Calu3 (cell line): ENCODE measurements at regions not wholly inside any gene's neighbourhood (a gene's known extent, or its start where the extent isn't known, plus 50 kb on each side); places are given as distances from the start of the nearest gene placed in this dataset.
"Not testable (repeated sequence)": the region's sequence is repeated elsewhere in the genome, so short reads cannot be mapped to it uniquely, and the experiment has no call there.

Experiments used
- BruUV-seq: library from RNA; stranded (reverse); fragments of 400-500 nt; replicated peaks from 2 replicates; lab custom pipeline; 2021; lab: Mats Ljungman, UMichigan
- CTCF ChIA-PET: fragments of 300-600 bp; sonication (Branson Sonifier 250); formaldehyde crosslinking; loops from one replicate; lab custom pipeline; 2022; ENCODE audit warnings: antibody characterized with exemption; lab: Charles Lee
- DNase-seq: peaks from one replicate; pipeline ENCODE4 v3.0.0; 2022
- H3K27ac Mint-ChIP-seq: one replicate; pipeline ENCODE4 v1.8.0; 2022; ENCODE audit warnings: mixed read lengths; ENCODE audit not compliant: unreplicated experiment
- H3K27me3 Mint-ChIP-seq: one replicate; pipeline ENCODE4 v1.8.0; 2022; ENCODE audit warnings: mixed read lengths; ENCODE audit not compliant: unreplicated experiment
- H3K36me3 Mint-ChIP-seq: one replicate; pipeline ENCODE4 v1.8.0; 2022; ENCODE audit warnings: mild to moderate bottlenecking, moderate library complexity, mixed read lengths; ENCODE audit not compliant: insufficient read depth, unreplicated experiment
- H3K4me1 Mint-ChIP-seq: one replicate; pipeline ENCODE4 v1.8.0; 2022; ENCODE audit warnings: mild to moderate bottlenecking, low read depth, mixed read lengths; ENCODE audit not compliant: unreplicated experiment
- H3K4me3 Mint-ChIP-seq: one replicate; pipeline ENCODE4 v1.8.0; 2022; ENCODE audit warnings: mild to moderate bottlenecking, low read depth, moderate library complexity, mixed read lengths; ENCODE audit not compliant: unreplicated experiment
- H3K9me3 Mint-ChIP-seq: one replicate; pipeline ENCODE4 v1.8.0; 2022; ENCODE audit warnings: low read depth, mixed read lengths; ENCODE audit not compliant: unreplicated experiment
- CTCF ChIP-seq: fragments of 200-600 bp; IDR thresholded peaks from one replicate; pipeline ENCODE4 v1.8.0; 2022; ENCODE audit warnings: antibody characterized with exemption; ENCODE audit not compliant: unreplicated experiment
- intact Hi-C: fragments of 100-400 bp; cut with micrococcal nuclease; formaldehyde crosslinking; loops from one replicate; pipeline ENCODE4 v1.10.0; 2022; ENCODE audit not compliant: unreplicated experiment

- Mint-ChIP-seq H3K9me3 (peaks cover 2% of the 10 kb centered on the region), H3K36me3 (no peaks in the 10 kb centered on the region), H3K27me3 (no peaks in the 10 kb centered on the region), H3K27ac (no peak overlapping the region), H3K4me1 (no peaks in the 10 kb centered on the region), H3K4me3 (no peak overlapping the region)
- no peak for TF ChIP-seq CTCF
- CTCF ChIA-PET: no interaction called here
- no TSS peak for BruUV-seq
- DNase-seq: no peak
- intact Hi-C loops: no loop called here
Measured at GRCh38 chrX:139475432-139475831, 55.1 kb upstream of the F9 start.

GRCh38 chrX:139461945-139462344 lies 68.6 kb upstream of the F9 start:
- CTCF ChIA-PET, intact Hi-C loops, H3K9me3 Mint-ChIP-seq, H3K4me3 Mint-ChIP-seq, BruUV-seq, H3K27me3 Mint-ChIP-seq, DNase-seq, H3K36me3 Mint-ChIP-seq, H3K4me1 Mint-ChIP-seq, H3K27ac Mint-ChIP-seq: not testable (repeated sequence)

- H3K4me3 Mint-ChIP-seq: no peak overlapping the region
- intact Hi-C loops: no loop called here
- no peak for TF ChIP-seq CTCF
- H3K27me3 Mint-ChIP-seq: no peaks in the 10 kb centered on the region
- H3K36me3 Mint-ChIP-seq: no peaks in the 10 kb centered on the region
- H3K27ac Mint-ChIP-seq: no peak overlapping the region
- no TSS peak for BruUV-seq
- CTCF ChIA-PET: no interaction called here
- peaks cover 3% of the 10 kb centered on the region for H3K9me3 Mint-ChIP-seq
- no peaks in the 10 kb centered on the region for H3K4me1 Mint-ChIP-seq
- no peak for DNase-seq
Measured at GRCh38 chrX:139454743-139455142, 75.8 kb upstream of the F9 start.

GRCh38 chrX:139448996-139449395 lies 81.5 kb upstream of the F9 start:
- no peak for DNase-seq
- Mint-ChIP-seq H3K4me1 (no peaks in the 10 kb centered on the region), H3K36me3 (no peaks in the 10 kb centered on the region), H3K9me3 (peaks cover 3% of the 10 kb centered on the region), H3K27ac (no peak overlapping the region), H3K4me3 (no peak overlapping the region), H3K27me3 (no peaks in the 10 kb centered on the region)
- TF ChIP-seq CTCF: no peak
- no TSS peak for BruUV-seq
- CTCF ChIA-PET: no interaction called here
- intact Hi-C loops: no loop called here

GRCh38 chrX:139446832-139447231 lies 83.7 kb upstream of the F9 start:
- Mint-ChIP-seq H3K27me3 (no peaks in the 10 kb centered on the region), H3K9me3 (peaks cover 3% of the 10 kb centered on the region), H3K4me1 (no peaks in the 10 kb centered on the region), H3K27ac (no peak overlapping the region), H3K36me3 (no peaks in the 10 kb centered on the region), H3K4me3 (no peak overlapping the region)
- no TSS peak for BruUV-seq
- intact Hi-C loops: no loop called here
- no peak for TF ChIP-seq CTCF
- no peak for DNase-seq
- CTCF ChIA-PET: no interaction called here
